ENCODE measurements at regions not wholly inside any gene's neighbourhood (a gene's known extent, or its start where the extent isn't known, plus 50 kb on each side); places are given as distances from the start of the nearest gene placed in this dataset.

DNA sequence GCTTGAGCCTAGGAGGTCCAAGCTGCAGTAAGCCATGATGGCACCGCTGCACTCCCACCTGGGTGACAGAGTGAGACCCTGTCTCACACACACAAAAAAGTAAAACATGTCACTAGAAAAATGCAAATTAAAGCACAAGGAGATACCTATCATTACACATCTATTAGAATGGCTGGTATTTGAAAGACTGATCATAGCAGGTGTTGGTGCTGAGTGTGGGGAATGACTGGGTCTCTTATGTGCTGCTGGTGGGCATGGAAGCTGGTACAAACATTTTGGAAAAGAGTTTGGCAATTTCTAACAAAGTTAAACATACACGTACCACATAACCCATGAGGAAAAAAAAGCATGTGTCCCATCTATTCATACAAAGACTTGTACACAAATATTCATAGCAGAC lies 142.1 kb upstream of the ZBTB40 start:
- ChIA-PET CTCF (no interaction called here), POLR2A (no interaction called here)
- TF ChIP-seq CTBP1 (IDR thresholded peaks at IDR 0.05; ENCODE audit: borderline replicate concordance) (no peak), FOXA1 (IDR thresholded peaks at IDR 0.05) (no peak), TARDBP (IDR thresholded peaks at IDR 0.05) (no peak), ZNF384 (IDR thresholded peaks at IDR 0.05) (no peak), NFRKB (IDR thresholded peaks at IDR 0.05) (no peak), PKNOX1 (IDR thresholded peaks at IDR 0.05) (no peak), L3MBTL2 (conservative IDR thresholded peaks at IDR 0.05) (no peak), LEF1 (IDR thresholded peaks at IDR 0.05; ENCODE audit: borderline replicate concordance) (no peak), HDGF (IDR thresholded peaks at IDR 0.05; ENCODE audit: borderline replicate concordance) (no peak), ELF4 (IDR thresholded peaks at IDR 0.05) (no peak), BHLHE40 (IDR thresholded peaks at IDR 0.05; ENCODE audit: borderline replicate concordance) (no peak), ARNT (IDR thresholded peaks at IDR 0.05) (no peak), FOXK2 (IDR thresholded peaks at IDR 0.05) (no peak), SUZ12 (IDR thresholded peaks at IDR 0.05) (no peak), SP1 (IDR thresholded peaks at IDR 0.05) (no peak), FOXM1 (IDR thresholded peaks at IDR 0.05; ENCODE audit: borderline replicate concordance) (no peak)
- DNase-seq (ENCODE audit: extremely low spot score): no peak

DNA sequence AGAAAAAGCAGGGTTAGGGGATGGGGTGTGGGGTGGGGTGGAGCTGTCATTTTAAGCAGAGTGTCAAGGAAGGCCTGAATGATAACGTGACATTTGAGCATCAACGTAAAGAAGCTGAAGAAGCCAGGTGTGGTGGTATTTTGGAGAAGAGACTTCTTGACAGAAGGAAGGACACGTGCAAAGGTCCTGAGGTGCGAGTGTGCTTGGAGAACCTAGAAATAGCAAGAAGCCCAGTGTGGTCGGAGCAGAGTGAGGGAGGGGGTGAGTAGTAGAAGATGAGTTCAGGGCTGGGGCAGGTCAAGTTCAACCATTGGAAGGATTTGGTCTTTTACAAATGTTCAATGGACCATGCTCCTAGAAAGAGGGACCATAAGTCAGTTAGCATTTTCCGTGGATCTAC lies 140.2 kb upstream of the ZBTB40 start:
- TF ChIP-seq FOXA1 (IDR thresholded peaks at IDR 0.05): no peak
- TF ChIP-seq NFRKB (IDR thresholded peaks at IDR 0.05): no peak
- TF ChIP-seq FOXK2 (IDR thresholded peaks at IDR 0.05): no peak
- no peak for TF ChIP-seq TARDBP (IDR thresholded peaks at IDR 0.05)
- no peak for TF ChIP-seq ELF4 (IDR thresholded peaks at IDR 0.05)
- TF ChIP-seq L3MBTL2 (conservative IDR thresholded peaks at IDR 0.05): no peak
- no peak for TF ChIP-seq BHLHE40 (IDR thresholded peaks at IDR 0.05; ENCODE audit: borderline replicate concordance)
- no peak for DNase-seq (ENCODE audit: extremely low spot score)
- CTCF ChIA-PET: no interaction called here
- POLR2A ChIA-PET: no interaction called here

GRCh38 chr1:22313321-22313720 lies 138.3 kb upstream of the ZBTB40 start:
- TF ChIP-seq SP1 (IDR thresholded peaks at IDR 0.05) (no peak), FOXM1 (IDR thresholded peaks at IDR 0.05; ENCODE audit: borderline replicate concordance) (no peak), SUZ12 (IDR thresholded peaks at IDR 0.05) (no peak), CTBP1 (IDR thresholded peaks at IDR 0.05; ENCODE audit: borderline replicate concordance) (no peak), TARDBP (IDR thresholded peaks at IDR 0.05) (no peak), LEF1 (IDR thresholded peaks at IDR 0.05; ENCODE audit: borderline replicate concordance) (no peak), FOXK2 (IDR thresholded peaks at IDR 0.05) (no peak), ZNF384 (IDR thresholded peaks at IDR 0.05) (no peak), ARNT (IDR thresholded peaks at IDR 0.05) (no peak), NFRKB (IDR thresholded peaks at IDR 0.05) (no peak), L3MBTL2 (conservative IDR thresholded peaks at IDR 0.05) (no peak), ELF4 (IDR thresholded peaks at IDR 0.05) (no peak), PKNOX1 (IDR thresholded peaks at IDR 0.05) (no peak), HDGF (IDR thresholded peaks at IDR 0.05; ENCODE audit: borderline replicate concordance) (no peak), BHLHE40 (IDR thresholded peaks at IDR 0.05; ENCODE audit: borderline replicate concordance) (no peak), FOXA1 (IDR thresholded peaks at IDR 0.05) (no peak)
- ChIA-PET CTCF (no interaction called here), POLR2A (no interaction called here)
- DNase-seq (ENCODE audit: extremely low spot score): no peak

GRCh38 chr1:22314706-22315105 lies 136.9 kb upstream of the ZBTB40 start:
- DNase-seq (ENCODE audit: extremely low spot score): no peak
- TF ChIP-seq HDGF (IDR thresholded peaks at IDR 0.05; ENCODE audit: borderline replicate concordance) (no peak), L3MBTL2 (conservative IDR thresholded peaks at IDR 0.05) (no peak), TARDBP (IDR thresholded peaks at IDR 0.05) (no peak), NFRKB (IDR thresholded peaks at IDR 0.05) (no peak), BHLHE40 (IDR thresholded peaks at IDR 0.05; ENCODE audit: borderline replicate concordance) (no peak), ARNT (IDR thresholded peaks at IDR 0.05) (no peak), FOXK2 (IDR thresholded peaks at IDR 0.05) (no peak), ZNF384 (IDR thresholded peaks at IDR 0.05) (no peak), SUZ12 (IDR thresholded peaks at IDR 0.05) (no peak), PKNOX1 (IDR thresholded peaks at IDR 0.05) (no peak), LEF1 (IDR thresholded peaks at IDR 0.05; ENCODE audit: borderline replicate concordance) (no peak), FOXM1 (IDR thresholded peaks at IDR 0.05; ENCODE audit: borderline replicate concordance) (no peak), CTBP1 (IDR thresholded peaks at IDR 0.05; ENCODE audit: borderline replicate concordance) (no peak)
- POLR2A ChIA-PET: no interaction called here
- CTCF ChIA-PET: no interaction called here

DNA sequence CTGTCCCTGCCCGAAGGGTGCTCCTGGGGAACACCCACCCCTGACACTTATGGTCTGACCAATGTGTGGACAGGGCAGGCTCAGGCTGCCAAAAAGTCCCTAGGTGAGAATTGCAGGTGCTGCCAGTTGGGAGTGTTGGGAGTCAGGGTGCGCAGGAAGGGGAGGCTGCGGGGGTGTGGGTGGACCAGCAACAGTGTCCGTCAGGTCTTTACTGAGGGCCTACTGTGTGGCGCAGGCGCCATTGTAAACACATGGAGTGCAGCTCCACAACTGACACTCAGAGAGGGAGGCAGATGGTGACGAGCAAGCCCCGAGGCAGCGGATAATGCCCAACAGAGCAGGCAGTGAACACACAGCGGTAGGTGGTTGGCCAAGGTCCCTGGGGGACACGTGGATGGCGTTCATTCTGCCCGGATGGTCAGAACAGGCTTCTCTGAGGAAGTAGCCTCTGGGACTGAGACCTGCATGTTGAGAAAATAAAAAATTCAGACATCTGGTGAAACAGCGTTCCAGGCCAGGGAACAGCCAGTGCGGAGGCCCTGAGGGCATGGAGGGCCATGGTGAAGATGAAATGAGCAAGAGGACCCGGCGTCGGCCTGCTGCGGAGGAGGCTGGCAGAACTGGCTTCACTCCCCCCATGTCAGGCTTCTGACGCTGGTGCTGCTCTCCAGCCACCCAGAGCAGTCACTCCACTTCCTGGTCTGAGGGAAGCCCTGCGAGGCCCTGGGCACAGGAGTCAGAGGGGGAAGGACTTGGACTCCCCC lies 136.2 kb upstream of the ZBTB40 start:
- POLR2A ChIA-PET: no interaction called here
- TF ChIP-seq ELF4 (IDR thresholded peaks at IDR 0.05) (no peak), TARDBP (IDR thresholded peaks at IDR 0.05) (no peak), LEF1 (IDR thresholded peaks at IDR 0.05; ENCODE audit: borderline replicate concordance) (no peak), ZNF384 (IDR thresholded peaks at IDR 0.05) (no peak), HDGF (IDR thresholded peaks at IDR 0.05; ENCODE audit: borderline replicate concordance) (no peak), PKNOX1 (IDR thresholded peaks at IDR 0.05) (no peak), SP1 (IDR thresholded peaks at IDR 0.05) (no peak), NFRKB (IDR thresholded peaks at IDR 0.05) (no peak), SUZ12 (IDR thresholded peaks at IDR 0.05) (no peak), L3MBTL2 (conservative IDR thresholded peaks at IDR 0.05) (no peak), FOXK2 (IDR thresholded peaks at IDR 0.05) (no peak), ARNT (IDR thresholded peaks at IDR 0.05) (no peak), FOXA1 (IDR thresholded peaks at IDR 0.05) (no peak), FOXM1 (IDR thresholded peaks at IDR 0.05; ENCODE audit: borderline replicate concordance) (no peak), CTBP1 (IDR thresholded peaks at IDR 0.05; ENCODE audit: borderline replicate concordance) (no peak), BHLHE40 (IDR thresholded peaks at IDR 0.05; ENCODE audit: borderline replicate concordance) (no peak)
- CTCF ChIA-PET: no interaction called here

More for the DNA sequence above, 136.2 kb upstream of the ZBTB40 start:
- DNase-seq (ENCODE audit: extremely low spot score): no peak
